H1 (cell line): ENCODE measurements at regions not wholly inside any gene's neighbourhood (a gene's known extent, or its start where the extent isn't known, plus 50 kb on each side); places are given as distances from the start of the nearest gene placed in this dataset.

Experiments used
- ATF3 ChIP-seq: IDR thresholded peaks from 2 replicates; pipeline ENCODE4 v1.6.1; 2011; ENCODE audit warnings: low read depth, mild to moderate bottlenecking, low read length; ENCODE audit not compliant: insufficient read depth
- BACH1 ChIP-seq: IDR thresholded peaks from 2 replicates; pipeline ENCODE4 v1.6.1; 2012; ENCODE audit warnings: low read length, improper control_type of control experiment
- CTCF ChIP-seq, 3 experiments: IDR thresholded peaks; 1 replicate in 2 of 3; 2 replicates in 1 of 3; pipeline versions ENCODE4 v1.5.1 to v1.6.1; 2011; ENCODE audit warnings: low read length in 3 of 3, mild to moderate bottlenecking in 3 of 3, inconsistent platforms in 2 of 3, low read depth in 1 of 3, moderate library complexity in 1 of 3; ENCODE audit not compliant: insufficient read depth in 1 of 3; ENCODE audit errors: control extremely low read depth in 1 of 3
- GABPA ChIP-seq: IDR thresholded peaks from 2 replicates; pipeline ENCODE4 v1.6.1; 2011; ENCODE audit warnings: mild to moderate bottlenecking, low read length, moderate library complexity, borderline replicate concordance; ENCODE audit not compliant: insufficient read depth
- GTF2F1 ChIP-seq: IDR thresholded peaks from 2 replicates; pipeline ENCODE4 v1.6.1; 2012; ENCODE audit warnings: low read depth, low read length, improper control_type of control experiment, borderline replicate concordance
- JUND ChIP-seq: IDR thresholded peaks from 2 replicates; pipeline ENCODE4 v1.6.1; 2011; ENCODE audit warnings: mild to moderate bottlenecking, improper control_type of control experiment, low read length
- KDM5A ChIP-seq: fragments of 200-600 bp; IDR thresholded peaks from 2 replicates; pipeline ENCODE4 v1.7.1; 2012; ENCODE audit warnings: mild to moderate bottlenecking, low read length, inconsistent platforms, mixed read lengths
- RFX5 ChIP-seq: IDR thresholded peaks from 2 replicates; pipeline ENCODE4 v1.6.1; 2011; ENCODE audit warnings: low read depth, low read length, improper control_type of control experiment, borderline replicate concordance
- SIRT6 ChIP-seq: IDR thresholded peaks from one replicate; pipeline ENCODE4 v1.7.1; 2012; ENCODE audit warnings: low read length, inconsistent platforms
- SP1 ChIP-seq: IDR thresholded peaks from 2 replicates; pipeline ENCODE4 v1.6.1; 2011; ENCODE audit warnings: low read depth, low read length

GRCh38 chr1:177710696-177711620 lies 258.9 kb downstream of the SEC16B start:
- TF ChIP-seq ATF3 = no peak
- no peak for TF ChIP-seq CTCF (IDR thresholded peaks at IDR 0.05; ENCODE audit: control extremely low read depth in 1 of 3, insufficient read depth in 1 of 3, low read depth in 1 of 3, low read length in 3 of 3)
- no peak for TF ChIP-seq SP1
- no peak for TF ChIP-seq BACH1
- no peak for TF ChIP-seq GTF2F1
- TF ChIP-seq SIRT6 = no peak
- TF ChIP-seq GABPA = no peak
- no peak for TF ChIP-seq KDM5A
- TF ChIP-seq JUND = no peak
- TF ChIP-seq RFX5 = no peak
